GM12878 (cell line): ENCODE measurements at regions not wholly inside any gene's neighbourhood (a gene's known extent, or its start where the extent isn't known, plus 50 kb on each side); places are given as distances from the start of the nearest gene placed in this dataset.

Experiments used
- ATAC-seq: fragments of 200-7000 bp; cut with Tn5 transposase; 3 replicates; pipeline ENCODE4 v1.9.1; 2020; ENCODE audit warnings: mild to moderate bottlenecking, moderate library complexity
- BruUV-seq: library from RNA; stranded (reverse); fragments of 400-500 nt; replicated peaks from 2 replicates; lab custom pipeline; 2021; lab: Mats Ljungman, UMichigan
- CTCF ChIA-PET: fragments of 300-600 bp; sonication (Branson Sonifier 250); formaldehyde crosslinking; extraction: SDS; loops from one replicate; lab custom pipeline; 2021; ENCODE audit warnings: inconsistent platforms; lab: Yijun Ruan, JAX
- POLR2A ChIA-PET: fragments of 350-600 bp; formaldehyde crosslinking; extraction: SDS; loops from one replicate; lab custom pipeline; 2021; ENCODE audit warnings: inconsistent platforms; lab: Charles Lee
- RAD21 ChIA-PET: fragments of 300-600 bp; sonication (Branson Sonifier 250); formaldehyde crosslinking; loops from one replicate; lab custom pipeline; 2023; ENCODE audit warnings: antibody characterized with exemption; ENCODE audit not compliant: unreplicated experiment; lab: Charles Lee
- SMC1A ChIA-PET: fragments of 300-600 bp; sonication (Branson Sonifier 250); formaldehyde crosslinking; loops from one replicate; lab custom pipeline; 2023; ENCODE audit not compliant: unreplicated experiment, uncharacterized antibody; lab: Charles Lee
- DNase-seq: peaks from one replicate; pipeline ENCODE4 v3.0.0-alpha.2; 2011; ENCODE audit warnings: low read depth, low spot score
- FAIRE-seq: peaks from 3 replicates; lab custom pipeline; 2011; peaks lifted over from hg19 to GRCh38; lab: Jason Lieb, UNC
- H2AFZ ChIP-seq: 2 replicates; pipeline ENCODE4 v1.6.0; 2011; ENCODE audit warnings: low read depth, low read length, control low read depth; ENCODE audit not compliant: control insufficient read depth
- H3K27ac ChIP-seq: 2 replicates; pipeline ENCODE4 v1.5.1; 2011; ENCODE audit warnings: control low read depth; ENCODE audit not compliant: control insufficient read depth, insufficient read depth
- H3K27me3 ChIP-seq, 2 experiments: replicated peaks in 1 of 2; 2 replicates each; pipeline versions ENCODE4 v1.6.0 to v1.6.1; 2011; ENCODE audit warnings: low read length in 1 of 2; ENCODE audit not compliant: control insufficient read depth in 2 of 2, insufficient read depth in 2 of 2
- H3K36me3 ChIP-seq, 2 experiments: 2 replicates each; pipeline ENCODE4 v1.5.1; 2011; ENCODE audit warnings: low read length in 1 of 2; ENCODE audit not compliant: control insufficient read depth in 2 of 2, insufficient read depth in 2 of 2
- H3K4me1 ChIP-seq: 2 replicates; pipeline ENCODE4 v1.6.1; 2011; ENCODE audit warnings: mild to moderate bottlenecking, low read length, moderate library complexity, mixed read lengths; ENCODE audit not compliant: control insufficient read depth, insufficient read depth
- H3K4me2 ChIP-seq: 2 replicates; pipeline ENCODE4 v1.6.0; 2011; ENCODE audit warnings: control low read depth; ENCODE audit not compliant: control insufficient read depth, insufficient read depth
- H3K4me3 ChIP-seq: fragments of 200-600 bp; sonication (generic); 2 replicates; pipeline ENCODE4 v1.5.1; 2016
- H3K79me2 ChIP-seq: 2 replicates; pipeline ENCODE4 v1.6.0; 2011; ENCODE audit warnings: low read length; ENCODE audit not compliant: control insufficient read depth, insufficient read depth
- H3K9ac ChIP-seq: 2 replicates; pipeline ENCODE4 v1.8.0; 2011; ENCODE audit warnings: low read length, control low read depth, mixed read lengths; ENCODE audit not compliant: control insufficient read depth, insufficient read depth
- H3K9me3 ChIP-seq: replicated peaks from 3 replicates; pipeline ENCODE4 v1.5.1; 2011; ENCODE audit warnings: mild to moderate bottlenecking, low read length; ENCODE audit not compliant: control insufficient read depth, insufficient read depth
- H4K20me1 ChIP-seq: 2 replicates; pipeline ENCODE4 v1.6.0; 2011; ENCODE audit not compliant: control insufficient read depth, insufficient read depth
- GABPA ChIP-seq: IDR thresholded peaks from 2 replicates; pipeline ENCODE4 v1.6.1; 2014; ENCODE audit warnings: antibody characterized with exemption, low read depth, mild to moderate bottlenecking, inconsistent platforms
- PRDM15 ChIP-seq: fragments of 450-650 bp; formaldehyde crosslinking; IDR thresholded peaks from 2 replicates; pipeline ENCODE4 v1.4.0; 2020; ENCODE audit warnings: mild to moderate bottlenecking, moderate library complexity
- SMC3 ChIP-seq: IDR thresholded peaks from 2 replicates; pipeline ENCODE4 v1.6.1; 2011; ENCODE audit warnings: low read length, improper control_type of control experiment, borderline replicate concordance
- SPI1 ChIP-seq: IDR thresholded peaks from 2 replicates; pipeline ENCODE4 v1.6.1; 2011; ENCODE audit warnings: low read depth, mild to moderate bottlenecking, low read length, moderate library complexity, borderline replicate concordance; ENCODE audit not compliant: insufficient read depth
- TARDBP ChIP-seq: IDR thresholded peaks from 2 replicates; pipeline ENCODE4 v1.6.1; 2016; ENCODE audit warnings: borderline replicate concordance
- ZBTB40 ChIP-seq: fragments of 450-650 bp; IDR thresholded peaks from 2 replicates; pipeline ENCODE4 v1.6.1; 2016; ENCODE audit warnings: mild to moderate bottlenecking, moderate library complexity, borderline replicate concordance
- ZNF207 ChIP-seq: fragments of 450-650 bp; IDR thresholded peaks from 2 replicates; pipeline ENCODE4 v1.6.1; 2014; ENCODE audit warnings: antibody characterized with exemption, mild to moderate bottlenecking, borderline replicate concordance
- WGBS: methylation state at CpG from one replicate; pipeline ENCODE4 v1.1.6; 2016; ENCODE audit warnings: low lambda C conversion rate; ENCODE audit not compliant: insufficient replicate concordance, insufficient coverage; ENCODE audit errors: missing lambda C conversion rate; 5-methylcytosine and 5-hydroxymethylcytosine counted together
- in situ Hi-C: fragments of 300-500 bp; cut with MboI; formaldehyde crosslinking; loops from 9 replicates; pipeline ENCODE4 v1.14.3; 2018; ENCODE audit warnings: mixed read lengths
- intact Hi-C: fragments of 100-400 bp; cut with micrococcal nuclease; formaldehyde crosslinking; loops from one replicate; pipeline ENCODE4 v1.14.2; 2022; ENCODE audit not compliant: unreplicated experiment
- TF ChIP-seq, protein P1 (sequence below): fragments of 450-650 bp; IDR thresholded peaks from 2 replicates; pipeline ENCODE4 v1.6.1; 2017; ENCODE audit warnings: mild to moderate bottlenecking, moderate library complexity

GRCh38 chr3:13716540-13717221, 163.2 kb downstream of the WNT7A start:
- ChIA-PET SMC1A (no interaction called here), RAD21 (no interaction called here), POLR2A (no interaction called here), CTCF (interaction anchor here (0.6 kb wide), 1 partner anchor 321 kb away, joined by 3 read pairs; no protein-coding TSS in a partner anchor)
- intact Hi-C loops (no loop called here), in situ Hi-C loops (no loop called here)
- H3K4me3 ChIP-seq, result no peak overlapping the region
- no peaks in the 10 kb centered on the region for H4K20me1 ChIP-seq
- H3K4me1 ChIP-seq, result no peaks in the 10 kb centered on the region
- H3K27me3 ChIP-seq, result no peaks in the 10 kb centered on the region
- H3K36me3 ChIP-seq, result no peaks in the 10 kb centered on the region
- H3K9ac ChIP-seq, result no peak overlapping the region
- no peak for FAIRE-seq
- H2AFZ ChIP-seq, result no peak overlapping the region
- ATAC-seq, result no peak
- H3K79me2 ChIP-seq, result no peaks in the 10 kb centered on the region
- no peaks in the 10 kb centered on the region; the same call in 1 of the 3 replicates for H3K9me3 ChIP-seq
- WGBS, result 25% methylated on average over 7 of the region's 7 CpGs
- H3K4me2 ChIP-seq, result no peak overlapping the region
- no peak for DNase-seq
- BruUV-seq, result no TSS peak
- H3K27ac ChIP-seq, result no peak overlapping the region
- TF ChIP-seq GABPA, result no peak
- TF ChIP-seq ZNF207, result no peak
- TF ChIP-seq SPI1, result no peak
- no peak for TF ChIP-seq PRDM15 (CRISPR knock-in tag)
- TF ChIP-seq SMC3, result no peak
- TF ChIP-seq, protein P1, sequence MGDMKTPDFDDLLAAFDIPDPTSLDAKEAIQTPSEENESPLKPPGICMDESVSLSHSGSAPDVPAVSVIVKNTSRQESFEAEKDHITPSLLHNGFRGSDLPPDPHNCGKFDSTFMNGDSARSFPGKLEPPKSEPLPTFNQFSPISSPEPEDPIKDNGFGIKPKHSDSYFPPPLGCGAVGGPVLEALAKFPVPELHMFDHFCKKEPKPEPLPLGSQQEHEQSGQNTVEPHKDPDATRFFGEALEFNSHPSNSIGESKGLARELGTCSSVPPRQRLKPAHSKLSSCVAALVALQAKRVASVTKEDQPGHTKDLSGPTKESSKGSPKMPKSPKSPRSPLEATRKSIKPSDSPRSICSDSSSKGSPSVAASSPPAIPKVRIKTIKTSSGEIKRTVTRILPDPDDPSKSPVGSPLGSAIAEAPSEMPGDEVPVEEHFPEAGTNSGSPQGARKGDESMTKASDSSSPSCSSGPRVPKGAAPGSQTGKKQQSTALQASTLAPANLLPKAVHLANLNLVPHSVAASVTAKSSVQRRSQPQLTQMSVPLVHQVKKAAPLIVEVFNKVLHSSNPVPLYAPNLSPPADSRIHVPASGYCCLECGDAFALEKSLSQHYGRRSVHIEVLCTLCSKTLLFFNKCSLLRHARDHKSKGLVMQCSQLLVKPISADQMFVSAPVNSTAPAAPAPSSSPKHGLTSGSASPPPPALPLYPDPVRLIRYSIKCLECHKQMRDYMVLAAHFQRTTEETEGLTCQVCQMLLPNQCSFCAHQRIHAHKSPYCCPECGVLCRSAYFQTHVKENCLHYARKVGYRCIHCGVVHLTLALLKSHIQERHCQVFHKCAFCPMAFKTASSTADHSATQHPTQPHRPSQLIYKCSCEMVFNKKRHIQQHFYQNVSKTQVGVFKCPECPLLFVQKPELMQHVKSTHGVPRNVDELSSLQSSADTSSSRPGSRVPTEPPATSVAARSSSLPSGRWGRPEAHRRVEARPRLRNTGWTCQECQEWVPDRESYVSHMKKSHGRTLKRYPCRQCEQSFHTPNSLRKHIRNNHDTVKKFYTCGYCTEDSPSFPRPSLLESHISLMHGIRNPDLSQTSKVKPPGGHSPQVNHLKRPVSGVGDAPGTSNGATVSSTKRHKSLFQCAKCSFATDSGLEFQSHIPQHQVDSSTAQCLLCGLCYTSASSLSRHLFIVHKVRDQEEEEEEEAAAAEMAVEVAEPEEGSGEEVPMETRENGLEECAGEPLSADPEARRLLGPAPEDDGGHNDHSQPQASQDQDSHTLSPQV, result no peak
- no peak for TF ChIP-seq ZBTB40
- TF ChIP-seq TARDBP, result no peak
